GM23248 (cell line): ENCODE measurements at regions not wholly inside any gene's neighbourhood (a gene's known extent, or its start where the extent isn't known, plus 50 kb on each side); places are given as distances from the start of the nearest gene placed in this dataset.
"Not testable (repeated sequence)": the region's sequence is repeated elsewhere in the genome, so short reads cannot be mapped to it uniquely, and the experiment has no call there.

ENCODE experiments used
- EZH2 ChIP-seq: fragments of 200-600 bp; sonication (generic); IDR thresholded peaks from 2 replicates; pipeline ENCODE4 v1.6.1; 2018; ENCODE audit warnings: antibody characterized with exemption, mild to moderate bottlenecking; ENCODE audit not compliant: insufficient read depth, poor library complexity, severe bottlenecking
- EZH2phosphoT487 ChIP-seq: fragments of 200-600 bp; sonication (generic); IDR thresholded peaks from 2 replicates; pipeline ENCODE4 v1.6.1; 2018; ENCODE audit warnings: antibody characterized with exemption, moderate library complexity, mild to moderate bottlenecking, low read depth; ENCODE audit not compliant: insufficient read depth

DNA sequence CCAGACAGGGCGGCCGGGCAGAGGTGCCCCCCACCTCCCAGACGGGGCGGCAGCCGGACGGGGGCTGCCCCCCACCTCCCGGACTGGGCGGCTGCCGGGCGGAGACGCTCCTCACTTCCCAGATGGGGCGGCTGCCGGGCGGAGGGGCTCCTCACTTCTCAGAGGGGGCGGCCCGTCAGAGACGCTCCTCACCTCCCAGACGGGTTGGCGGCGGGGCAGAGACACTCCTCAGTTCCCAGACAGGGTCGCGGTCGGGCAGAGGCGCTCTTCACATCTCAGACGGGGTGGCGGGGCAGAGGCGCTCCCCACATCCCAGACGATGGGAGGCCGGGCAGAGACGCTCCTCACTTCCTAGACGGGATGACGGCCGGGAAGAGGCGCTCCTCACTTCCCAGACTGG is 68.5 kb upstream of the GPC4 start:
- not testable (repeated sequence) for TF ChIP-seq EZH2phosphoT487, EZH2
